WTC11 (cell line): ENCODE measurements at regions not wholly inside any gene's neighbourhood (a gene's known extent, or its start where the extent isn't known, plus 50 kb on each side); places are given as distances from the start of the nearest gene placed in this dataset.

Experiments
- ETV6 ChIP-seq: sonication (generic); formaldehyde crosslinking; IDR thresholded peaks from 2 replicates; pipeline ENCODE4 v1.8.1; 2022; ENCODE audit warnings: mild to moderate bottlenecking, missing genetic modification reagents
- FOXJ3 ChIP-seq: sonication (generic); formaldehyde crosslinking; IDR thresholded peaks from 2 replicates; pipeline ENCODE4 v1.9.0; 2021; ENCODE audit warnings: missing genetic modification reagents, mild to moderate bottlenecking, borderline replicate concordance
- SMAD4 ChIP-seq: sonication (generic); formaldehyde crosslinking; IDR thresholded peaks from 2 replicates; pipeline ENCODE4 v1.8.0; 2022; ENCODE audit warnings: mild to moderate bottlenecking, missing genetic modification reagents
- TF ChIP-seq, protein P1 (sequence below): fragments of 200-600 bp; IDR thresholded peaks from 2 replicates; pipeline ENCODE4 v1.8.0; 2022; ENCODE audit warnings: antibody characterized with exemption
- TF ChIP-seq, protein P2 (sequence below): sonication (generic); formaldehyde crosslinking; IDR thresholded peaks from 2 replicates; pipeline ENCODE4 v1.8.0; 2022; ENCODE audit warnings: mild to moderate bottlenecking, missing genetic modification reagents

DNA sequence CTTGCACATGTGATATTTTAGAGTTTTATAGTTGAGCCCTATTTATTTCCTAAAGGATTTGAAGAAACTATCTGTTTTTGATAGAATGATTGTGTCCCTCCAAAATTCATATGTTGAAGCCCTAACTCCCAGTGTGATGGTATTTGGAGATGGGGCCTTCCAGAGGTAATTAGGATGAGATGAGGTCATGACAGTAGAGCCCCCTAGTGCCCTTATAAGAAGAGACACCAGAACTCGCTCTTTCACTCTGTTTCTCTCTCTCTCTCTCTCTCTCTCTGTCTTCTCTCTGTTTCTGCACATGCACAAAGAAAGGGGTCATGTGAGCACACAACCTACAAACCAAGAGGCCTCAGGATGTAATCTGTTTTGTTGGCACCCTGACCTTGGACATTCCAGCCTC, 921.9 kb upstream of the DIAPH2 start:
- no peak for TF ChIP-seq ETV6 (CRISPR knock-in tag)
- TF ChIP-seq, protein P1, sequence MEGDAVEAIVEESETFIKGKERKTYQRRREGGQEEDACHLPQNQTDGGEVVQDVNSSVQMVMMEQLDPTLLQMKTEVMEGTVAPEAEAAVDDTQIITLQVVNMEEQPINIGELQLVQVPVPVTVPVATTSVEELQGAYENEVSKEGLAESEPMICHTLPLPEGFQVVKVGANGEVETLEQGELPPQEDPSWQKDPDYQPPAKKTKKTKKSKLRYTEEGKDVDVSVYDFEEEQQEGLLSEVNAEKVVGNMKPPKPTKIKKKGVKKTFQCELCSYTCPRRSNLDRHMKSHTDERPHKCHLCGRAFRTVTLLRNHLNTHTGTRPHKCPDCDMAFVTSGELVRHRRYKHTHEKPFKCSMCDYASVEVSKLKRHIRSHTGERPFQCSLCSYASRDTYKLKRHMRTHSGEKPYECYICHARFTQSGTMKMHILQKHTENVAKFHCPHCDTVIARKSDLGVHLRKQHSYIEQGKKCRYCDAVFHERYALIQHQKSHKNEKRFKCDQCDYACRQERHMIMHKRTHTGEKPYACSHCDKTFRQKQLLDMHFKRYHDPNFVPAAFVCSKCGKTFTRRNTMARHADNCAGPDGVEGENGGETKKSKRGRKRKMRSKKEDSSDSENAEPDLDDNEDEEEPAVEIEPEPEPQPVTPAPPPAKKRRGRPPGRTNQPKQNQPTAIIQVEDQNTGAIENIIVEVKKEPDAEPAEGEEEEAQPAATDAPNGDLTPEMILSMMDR: no peak
- no peak for TF ChIP-seq SMAD4 (CRISPR knock-in tag)
- no peak for TF ChIP-seq FOXJ3 (CRISPR knock-in tag)
- TF ChIP-seq, protein P2, sequence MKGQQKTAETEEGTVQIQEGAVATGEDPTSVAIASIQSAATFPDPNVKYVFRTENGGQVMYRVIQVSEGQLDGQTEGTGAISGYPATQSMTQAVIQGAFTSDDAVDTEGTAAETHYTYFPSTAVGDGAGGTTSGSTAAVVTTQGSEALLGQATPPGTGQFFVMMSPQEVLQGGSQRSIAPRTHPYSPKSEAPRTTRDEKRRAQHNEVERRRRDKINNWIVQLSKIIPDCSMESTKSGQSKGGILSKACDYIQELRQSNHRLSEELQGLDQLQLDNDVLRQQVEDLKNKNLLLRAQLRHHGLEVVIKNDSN (CRISPR knock-in tag): no peak
